Ishikawa (cell line): ENCODE measurements at regions not wholly inside any gene's neighbourhood (a gene's known extent, or its start where the extent isn't known, plus 50 kb on each side); places are given as distances from the start of the nearest gene placed in this dataset.

Experiments used
- CEBPB ChIP-seq: IDR thresholded peaks from 2 replicates; pipeline ENCODE4 v1.6.1; 2012
- CREB1 ChIP-seq: IDR thresholded peaks from 2 replicates; pipeline ENCODE4 v1.6.1; 2012; ENCODE audit warnings: low read depth
- EGR1 ChIP-seq: IDR thresholded peaks from 2 replicates; pipeline ENCODE4 v1.6.1; 2012
- EP300 ChIP-seq: IDR thresholded peaks from 2 replicates; pipeline ENCODE4 v1.6.1; 2012; ENCODE audit warnings: borderline replicate concordance
- FOXM1 ChIP-seq: IDR thresholded peaks from 2 replicates; pipeline ENCODE4 v1.6.1; 2012; ENCODE audit warnings: low read depth, borderline replicate concordance
- NFIC ChIP-seq: IDR thresholded peaks from 2 replicates; pipeline ENCODE4 v1.6.1; 2012
- RAD21 ChIP-seq: IDR thresholded peaks from 2 replicates; pipeline ENCODE4 v1.6.1; 2012; ENCODE audit warnings: low read depth
- TAF1 ChIP-seq: IDR thresholded peaks from 2 replicates; pipeline ENCODE4 v1.6.1; 2012; ENCODE audit warnings: low read depth, mild to moderate bottlenecking
- ZBTB7A ChIP-seq: IDR thresholded peaks from 2 replicates; pipeline ENCODE4 v1.6.1; 2012; ENCODE audit warnings: low read depth
- TF ChIP-seq, protein P1 (sequence below): IDR thresholded peaks from 2 replicates; pipeline ENCODE4 v1.6.1; 2012
- TF ChIP-seq, protein P2 (sequence below): IDR thresholded peaks from 2 replicates; pipeline ENCODE4 v1.6.1; 2012; ENCODE audit warnings: low read depth, mild to moderate bottlenecking

DNA sequence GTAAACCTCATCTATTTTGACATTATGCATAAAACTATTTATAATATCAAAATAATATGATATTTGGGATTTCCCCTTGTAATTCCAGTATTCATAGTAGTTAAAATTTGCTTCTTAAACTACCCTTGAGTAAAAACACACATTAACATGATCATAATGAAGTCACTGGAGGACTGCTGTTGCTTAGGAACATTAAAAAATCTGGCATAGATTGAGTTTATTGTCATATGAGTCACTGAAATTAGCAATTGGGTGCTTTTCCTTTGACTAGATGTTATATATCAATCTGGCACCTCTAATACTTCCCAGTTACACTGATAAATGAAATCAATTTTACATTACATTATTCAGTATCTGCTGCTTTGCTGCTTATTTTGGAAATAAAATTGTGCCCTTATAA is 57.0 kb upstream of the ZC3H15 start:
- TF ChIP-seq, protein P1, sequence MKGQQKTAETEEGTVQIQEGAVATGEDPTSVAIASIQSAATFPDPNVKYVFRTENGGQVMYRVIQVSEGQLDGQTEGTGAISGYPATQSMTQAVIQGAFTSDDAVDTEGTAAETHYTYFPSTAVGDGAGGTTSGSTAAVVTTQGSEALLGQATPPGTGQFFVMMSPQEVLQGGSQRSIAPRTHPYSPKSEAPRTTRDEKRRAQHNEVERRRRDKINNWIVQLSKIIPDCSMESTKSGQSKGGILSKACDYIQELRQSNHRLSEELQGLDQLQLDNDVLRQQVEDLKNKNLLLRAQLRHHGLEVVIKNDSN = no peak
- TF ChIP-seq CREB1 (no peak), TAF1 (no peak), EGR1 (no peak), ZBTB7A (no peak), FOXM1 (no peak), NFIC (no peak), CEBPB (no peak), EP300 (no peak), RAD21 (no peak)

DNA sequence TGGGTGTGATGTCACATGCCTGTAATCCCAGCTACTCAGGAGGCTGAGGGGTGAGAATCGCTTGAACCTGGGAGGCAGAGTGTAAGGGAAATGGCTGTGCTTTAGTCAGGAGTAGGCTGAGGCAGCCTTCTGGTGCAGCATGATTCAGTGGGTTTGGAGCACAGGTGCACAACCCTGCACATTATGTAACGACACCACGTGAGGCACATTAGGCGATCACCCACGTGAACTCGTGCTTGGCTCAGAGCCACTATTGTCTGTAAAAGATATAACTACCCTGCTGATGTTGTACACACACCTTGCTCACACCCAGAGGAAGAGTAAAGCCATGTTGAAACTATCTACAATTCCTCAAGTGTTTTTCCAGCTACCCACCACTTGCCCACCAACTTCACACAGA is 54.8 kb upstream of the ZC3H15 start:
- no peak for TF ChIP-seq ZBTB7A
- TF ChIP-seq, protein P1 = peak; percentile 55

DNA sequence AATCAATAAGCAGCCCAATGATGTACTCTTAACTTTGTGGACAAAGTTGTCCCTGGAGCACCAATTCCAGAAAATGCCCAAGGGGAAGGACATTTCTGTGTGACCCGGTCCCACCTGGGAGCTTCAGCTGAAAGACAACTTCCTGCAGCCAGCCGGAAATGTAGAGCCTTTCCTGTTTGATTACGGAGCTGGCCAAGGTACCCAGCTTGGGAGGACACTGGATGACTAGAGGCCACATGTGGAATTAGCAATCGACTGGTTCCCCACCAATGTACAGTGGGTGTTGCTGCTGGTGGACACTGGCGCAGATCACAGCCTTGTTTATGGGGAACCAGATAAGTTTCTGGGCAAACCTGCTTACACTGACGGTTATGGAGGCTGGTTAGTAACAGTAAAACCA is 53.0 kb upstream of the ZC3H15 start:
- TF ChIP-seq RAD21 = no peak
- TF ChIP-seq, protein P2, sequence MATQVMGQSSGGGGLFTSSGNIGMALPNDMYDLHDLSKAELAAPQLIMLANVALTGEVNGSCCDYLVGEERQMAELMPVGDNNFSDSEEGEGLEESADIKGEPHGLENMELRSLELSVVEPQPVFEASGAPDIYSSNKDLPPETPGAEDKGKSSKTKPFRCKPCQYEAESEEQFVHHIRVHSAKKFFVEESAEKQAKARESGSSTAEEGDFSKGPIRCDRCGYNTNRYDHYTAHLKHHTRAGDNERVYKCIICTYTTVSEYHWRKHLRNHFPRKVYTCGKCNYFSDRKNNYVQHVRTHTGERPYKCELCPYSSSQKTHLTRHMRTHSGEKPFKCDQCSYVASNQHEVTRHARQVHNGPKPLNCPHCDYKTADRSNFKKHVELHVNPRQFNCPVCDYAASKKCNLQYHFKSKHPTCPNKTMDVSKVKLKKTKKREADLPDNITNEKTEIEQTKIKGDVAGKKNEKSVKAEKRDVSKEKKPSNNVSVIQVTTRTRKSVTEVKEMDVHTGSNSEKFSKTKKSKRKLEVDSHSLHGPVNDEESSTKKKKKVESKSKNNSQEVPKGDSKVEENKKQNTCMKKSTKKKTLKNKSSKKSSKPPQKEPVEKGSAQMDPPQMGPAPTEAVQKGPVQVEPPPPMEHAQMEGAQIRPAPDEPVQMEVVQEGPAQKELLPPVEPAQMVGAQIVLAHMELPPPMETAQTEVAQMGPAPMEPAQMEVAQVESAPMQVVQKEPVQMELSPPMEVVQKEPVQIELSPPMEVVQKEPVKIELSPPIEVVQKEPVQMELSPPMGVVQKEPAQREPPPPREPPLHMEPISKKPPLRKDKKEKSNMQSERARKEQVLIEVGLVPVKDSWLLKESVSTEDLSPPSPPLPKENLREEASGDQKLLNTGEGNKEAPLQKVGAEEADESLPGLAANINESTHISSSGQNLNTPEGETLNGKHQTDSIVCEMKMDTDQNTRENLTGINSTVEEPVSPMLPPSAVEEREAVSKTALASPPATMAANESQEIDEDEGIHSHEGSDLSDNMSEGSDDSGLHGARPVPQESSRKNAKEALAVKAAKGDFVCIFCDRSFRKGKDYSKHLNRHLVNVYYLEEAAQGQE = peak; percentile 67

DNA sequence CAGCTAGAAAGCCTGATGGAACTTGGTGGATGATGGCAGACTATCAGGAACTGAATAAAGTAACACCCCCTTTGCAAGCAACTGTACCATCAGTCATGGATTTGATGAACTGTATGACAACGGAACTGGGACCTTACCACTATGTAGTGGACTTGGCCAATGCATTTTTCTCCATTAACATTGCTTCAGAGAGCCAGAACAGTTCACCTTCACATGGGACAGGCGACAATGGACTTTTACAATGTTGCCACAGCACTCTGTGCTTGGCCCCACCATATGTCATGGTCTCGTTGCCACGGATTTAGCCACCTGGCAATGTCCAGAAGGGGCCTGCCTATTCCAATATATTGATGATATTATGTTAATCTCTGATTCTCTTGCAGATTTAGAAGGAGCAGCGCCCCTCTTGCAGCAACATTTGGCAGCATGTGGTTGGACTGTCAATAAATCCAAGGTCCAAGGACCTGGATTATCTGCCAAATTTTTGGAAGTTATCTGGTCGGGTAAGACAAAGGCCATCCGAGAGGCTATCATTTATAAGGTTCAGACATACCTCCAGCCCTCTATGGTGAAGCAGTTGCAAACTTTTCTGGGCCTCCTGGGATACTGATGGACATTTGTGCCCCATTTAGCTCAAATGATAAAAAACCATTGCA is 52.2 kb upstream of the ZC3H15 start:
- TF ChIP-seq TAF1 (no peak), ZBTB7A (no peak), RAD21 (no peak), FOXM1 (no peak), NFIC (no peak), EP300 (no peak)
- TF ChIP-seq, protein P1 = no peak
